Erythroblast (primary cell): ENCODE measurements at regions not wholly inside any gene's neighbourhood (a gene's known extent, or its start where the extent isn't known, plus 50 kb on each side); places are given as distances from the start of the nearest gene placed in this dataset.

Source experiments
- GATA1 ChIP-seq: IDR thresholded peaks from 2 replicates; pipeline ENCODE4 v1.6.1; 2011; ENCODE audit warnings: low read depth, mild to moderate bottlenecking, control low read depth, low read length, moderate library complexity
- POLR2A ChIP-seq: IDR thresholded peaks from 2 replicates; pipeline ENCODE4 v1.6.1; 2011; ENCODE audit warnings: mild to moderate bottlenecking, low read length

DNA sequence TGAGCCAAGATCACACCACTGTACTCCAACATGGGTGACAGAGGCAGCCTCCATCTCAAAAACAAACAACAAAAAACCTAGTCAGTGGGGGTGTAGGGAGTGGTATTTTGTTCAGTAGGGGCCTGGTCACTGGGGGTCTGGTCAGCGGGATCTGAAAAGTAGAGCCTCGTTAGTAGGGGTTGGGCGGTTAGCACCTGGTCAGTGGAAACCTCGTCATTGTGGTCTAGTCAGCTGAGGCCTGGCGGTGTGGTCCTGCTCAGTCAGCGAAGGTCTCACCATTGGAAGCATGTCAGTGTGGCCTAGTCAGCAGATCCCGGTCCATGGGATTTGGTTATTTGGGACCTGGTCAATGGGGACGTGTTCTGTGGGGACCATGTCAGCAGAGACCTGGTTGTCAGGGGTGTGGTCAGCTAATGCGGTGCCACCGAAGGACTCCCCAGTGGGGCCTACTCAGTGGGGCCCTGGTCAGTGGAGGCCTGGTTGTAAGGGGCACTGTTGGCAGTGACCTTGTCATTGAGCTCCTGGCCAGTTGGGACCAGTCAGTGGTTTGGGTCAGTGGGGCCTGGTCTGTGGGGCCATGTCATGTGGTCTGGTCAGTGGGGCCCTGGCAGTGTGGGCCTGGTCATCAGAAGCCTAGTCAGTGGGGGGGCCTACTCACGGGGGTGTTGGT lies 63.0 kb upstream of the TPM4 start:
- no peak for TF ChIP-seq POLR2A
- no peak for TF ChIP-seq GATA1
